ENCODE measurements at regions not wholly inside any gene's neighbourhood (a gene's known extent, or its start where the extent isn't known, plus 50 kb on each side); places are given as distances from the start of the nearest gene placed in this dataset.

DNA sequence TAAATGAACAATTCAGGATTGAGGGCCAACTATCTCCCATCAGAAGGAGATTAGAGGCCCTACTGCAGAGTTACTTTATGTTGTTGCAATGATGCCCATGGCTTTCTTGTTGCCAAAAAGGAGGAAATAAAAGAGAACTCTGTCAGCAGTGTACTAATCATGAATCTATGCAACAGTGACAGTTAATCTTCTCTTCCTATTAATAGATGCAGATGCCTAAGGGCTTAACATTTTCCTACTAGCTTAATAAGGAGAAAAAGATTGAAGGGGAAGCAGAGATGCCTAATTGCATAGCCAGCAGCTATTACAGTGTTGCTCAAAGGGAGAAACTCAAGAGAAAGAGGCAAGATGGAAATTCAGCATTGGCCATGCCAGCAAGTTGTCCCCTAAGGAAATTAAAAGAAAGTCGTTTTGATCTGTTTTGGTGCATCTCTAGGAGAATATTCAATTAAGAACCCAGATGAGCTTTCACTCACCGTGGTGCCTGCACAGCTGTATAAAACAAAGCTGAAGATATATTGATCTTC, 107.1 kb upstream of the KCNJ3 start:
- CTCF ChIA-PET, result no interaction called here
- Mint-ChIP-seq H3K4me3 (no peak overlapping the region), H3K9me3 (ENCODE audit: low read depth) (peaks cover 2% of the 10 kb centered on the region), H3K36me3 (no peaks in the 10 kb centered on the region), H3K4me1 (no peaks in the 10 kb centered on the region), H3K27ac (no peak overlapping the region), H3K27me3 (no peaks in the 10 kb centered on the region)
- ATAC-seq (no peak), DNase-seq (no peak)

GRCh38 chr2:154599189-154599588, 99.3 kb upstream of the KCNJ3 start:
- no peak overlapping the region for H3K27ac Mint-ChIP-seq
- no peak for ATAC-seq
- DNase-seq, result no peak
- peaks cover 3% of the 10 kb centered on the region for H3K9me3 Mint-ChIP-seq (ENCODE audit: low read depth)
- no peaks in the 10 kb centered on the region for H3K36me3 Mint-ChIP-seq
- no peak overlapping the region for H3K4me3 Mint-ChIP-seq
- H3K27me3 Mint-ChIP-seq, result no peaks in the 10 kb centered on the region
- CTCF ChIA-PET, result no interaction called here
- H3K4me1 Mint-ChIP-seq, result no peaks in the 10 kb centered on the region

DNA sequence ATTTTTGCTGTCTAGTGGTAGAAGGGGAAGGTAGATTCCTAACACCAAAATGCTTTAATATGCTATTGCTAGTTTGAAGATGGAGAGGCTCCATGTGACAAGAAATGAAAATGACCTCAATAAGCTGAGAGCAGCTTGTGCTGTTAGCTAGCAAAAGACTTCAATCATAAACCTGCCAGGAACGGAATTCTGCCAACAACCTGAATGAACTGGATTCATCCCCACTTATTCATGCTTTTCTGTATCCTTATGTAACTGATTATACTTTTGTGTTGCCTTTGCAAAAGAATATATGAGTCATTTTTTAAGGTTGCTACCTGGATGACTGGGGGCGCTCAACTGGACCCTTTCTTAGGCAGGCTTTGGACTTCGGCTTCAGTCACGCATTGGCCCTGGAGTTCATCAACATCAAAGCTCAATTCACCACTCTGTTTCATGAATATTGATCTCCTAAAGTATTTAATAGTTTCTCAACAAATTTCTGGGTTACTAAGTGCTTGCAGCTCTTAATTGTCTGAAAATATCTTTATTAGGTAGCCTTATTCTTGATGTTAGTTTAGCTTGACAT, 97.5 kb upstream of the KCNJ3 start:
- H3K4me1 Mint-ChIP-seq, result no peaks in the 10 kb centered on the region
- H3K27ac Mint-ChIP-seq, result no peak overlapping the region
- no peak for ATAC-seq
- no peaks in the 10 kb centered on the region for H3K27me3 Mint-ChIP-seq
- peaks cover 3% of the 10 kb centered on the region for H3K9me3 Mint-ChIP-seq (ENCODE audit: low read depth)
- CTCF ChIA-PET, result no interaction called here
- no peak overlapping the region for H3K4me3 Mint-ChIP-seq
- no peak for DNase-seq
- no peaks in the 10 kb centered on the region for H3K36me3 Mint-ChIP-seq

DNA sequence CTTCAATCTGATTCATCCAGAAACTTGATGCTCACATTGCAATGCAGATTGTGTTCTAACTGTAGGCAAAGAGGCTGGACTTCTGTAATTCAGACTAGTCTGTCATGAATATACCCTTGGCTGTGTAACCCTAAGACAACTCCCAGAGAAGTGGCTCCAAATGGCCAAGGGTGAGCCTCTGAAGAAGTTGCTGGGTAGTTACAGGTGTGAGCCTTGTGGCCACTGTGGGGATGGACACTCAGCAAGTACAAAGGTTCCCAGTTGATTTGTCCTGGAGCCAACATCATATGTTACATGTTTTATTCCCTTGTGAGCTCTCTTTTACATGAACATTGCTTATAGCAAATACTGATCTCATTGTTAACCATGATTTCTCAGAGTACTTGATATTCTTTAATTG, 94.8 kb upstream of the KCNJ3 start:
- ATAC-seq (no peak), DNase-seq (no peak)
- Mint-ChIP-seq H3K4me1 (no peaks in the 10 kb centered on the region), H3K27ac (no peak overlapping the region), H3K36me3 (no peaks in the 10 kb centered on the region), H3K9me3 (ENCODE audit: low read depth) (peaks cover 3% of the 10 kb centered on the region), H3K4me3 (no peak overlapping the region), H3K27me3 (no peaks in the 10 kb centered on the region)
- CTCF ChIA-PET, result no interaction called here

DNA sequence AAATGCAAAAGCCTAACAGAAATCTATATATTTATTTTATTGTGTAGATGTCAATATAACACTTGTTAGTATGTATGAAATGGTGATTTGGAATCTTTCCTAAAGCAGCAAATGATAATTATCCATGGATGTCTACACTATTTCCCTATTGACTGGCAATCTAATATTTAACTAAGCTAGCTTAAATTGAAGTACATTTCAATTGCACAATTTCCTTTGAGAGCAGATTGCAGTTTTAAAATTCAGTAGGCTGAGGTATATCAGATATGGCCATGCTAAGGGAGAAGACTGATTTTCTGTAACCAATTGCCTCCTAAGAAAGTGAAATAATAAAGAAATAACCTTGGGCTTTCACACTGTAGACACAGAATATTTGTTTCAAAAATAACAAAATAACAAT, 90.1 kb upstream of the KCNJ3 start:
- DNase-seq (no peak), ATAC-seq (no peak)
- CTCF ChIA-PET, result no interaction called here
- Mint-ChIP-seq H3K9me3 (ENCODE audit: low read depth) (peaks cover 1% of the 10 kb centered on the region), H3K4me1 (no peaks in the 10 kb centered on the region), H3K27me3 (no peaks in the 10 kb centered on the region), H3K4me3 (no peak overlapping the region), H3K36me3 (no peaks in the 10 kb centered on the region), H3K27ac (no peak overlapping the region)

DNA sequence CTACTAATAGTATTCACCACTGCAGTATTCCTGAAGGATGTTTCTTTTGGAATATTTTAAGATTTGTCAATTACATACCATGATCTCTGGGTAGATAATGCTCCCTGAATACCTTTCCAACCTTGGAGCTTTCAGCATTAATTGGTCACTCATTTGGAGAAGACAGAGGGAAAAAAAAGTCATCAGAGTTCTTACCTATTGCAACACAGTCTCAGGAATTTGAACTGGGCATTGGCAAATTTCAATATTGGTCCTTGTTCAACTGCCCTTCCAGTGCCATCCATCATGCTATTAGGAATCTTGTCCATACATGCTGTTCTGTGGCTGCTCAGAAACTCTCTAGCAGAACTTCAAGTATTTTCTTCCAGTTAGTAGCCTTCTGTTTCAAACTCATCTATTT, 83.6 kb upstream of the KCNJ3 start:
- Mint-ChIP-seq H3K27ac (no peak overlapping the region), H3K9me3 (ENCODE audit: low read depth) (peaks cover 4% of the 10 kb centered on the region), H3K36me3 (no peaks in the 10 kb centered on the region), H3K4me1 (no peaks in the 10 kb centered on the region), H3K4me3 (no peak overlapping the region), H3K27me3 (no peaks in the 10 kb centered on the region)
- ATAC-seq, result no peak
- no peak for DNase-seq
- CTCF ChIA-PET, result no interaction called here

- CTCF ChIA-PET, result no interaction called here
These were observed 81.8 kb upstream of the KCNJ3 start for GRCh38 chr2:154616659-154617058.

DNA sequence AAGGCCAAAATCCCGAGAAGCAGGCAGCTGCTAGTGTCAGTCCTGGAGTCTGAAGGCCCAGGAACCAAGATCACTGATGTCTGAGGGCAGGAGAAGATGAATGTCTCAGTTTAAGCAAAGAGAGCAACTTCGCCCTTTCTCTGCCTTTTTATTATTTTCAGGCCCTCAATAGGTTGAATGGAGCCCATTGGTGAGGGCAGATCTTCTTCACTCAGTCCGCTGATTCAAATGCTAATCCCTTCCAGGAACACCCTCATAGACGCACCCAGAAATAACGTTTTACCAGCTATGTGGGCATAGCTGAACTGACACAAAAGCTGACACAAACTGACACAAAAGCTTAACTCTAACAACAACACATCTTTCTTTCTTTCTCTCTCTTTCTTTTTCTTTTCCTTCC, 78.0 kb upstream of the KCNJ3 start:
- DNase-seq, result no peak
- no peak for ATAC-seq
- Mint-ChIP-seq H3K27ac (no peak overlapping the region), H3K4me1 (no peaks in the 10 kb centered on the region), H3K27me3 (no peaks in the 10 kb centered on the region), H3K4me3 (no peak overlapping the region), H3K36me3 (no peaks in the 10 kb centered on the region), H3K9me3 (ENCODE audit: low read depth) (no peaks in the 10 kb centered on the region)
- CTCF ChIA-PET, result no interaction called here

More at GRCh38 chr2:154616659-154617058, 81.8 kb upstream of the KCNJ3 start:
- Mint-ChIP-seq H3K9me3 (ENCODE audit: low read depth) (peaks cover 4% of the 10 kb centered on the region), H3K4me3 (no peak overlapping the region), H3K27me3 (no peaks in the 10 kb centered on the region), H3K36me3 (no peaks in the 10 kb centered on the region), H3K27ac (no peak overlapping the region), H3K4me1 (no peaks in the 10 kb centered on the region)
- ATAC-seq, result no peak
- DNase-seq, result no peak

DNA sequence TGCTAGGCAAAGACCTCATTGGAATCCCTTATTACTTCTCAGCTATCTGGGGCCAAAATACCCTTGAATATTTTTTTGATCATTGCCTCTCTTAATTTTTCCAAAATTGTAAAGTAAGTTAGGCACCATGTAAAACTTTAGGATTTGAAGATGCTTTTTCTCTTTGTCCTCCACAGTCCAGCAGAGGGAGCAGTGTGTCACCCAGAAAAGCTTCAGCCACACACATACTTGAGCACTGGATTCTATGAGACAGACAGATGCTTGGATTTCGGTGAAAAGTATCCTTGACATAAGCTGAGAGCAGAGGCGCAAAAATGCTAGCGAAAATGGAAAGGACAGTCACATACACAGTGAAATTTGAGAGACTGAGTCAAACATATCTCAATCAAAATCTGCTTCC, 74.7 kb upstream of the KCNJ3 start:
- Mint-ChIP-seq H3K27me3 (no peaks in the 10 kb centered on the region), H3K4me3 (no peak overlapping the region), H3K9me3 (ENCODE audit: low read depth) (no peaks in the 10 kb centered on the region), H3K36me3 (no peaks in the 10 kb centered on the region), H3K27ac (no peak overlapping the region), H3K4me1 (no peaks in the 10 kb centered on the region)
- ATAC-seq, result no peak
- CTCF ChIA-PET, result no interaction called here
- no peak for DNase-seq

GRCh38 chr2:154637456-154637855, 61.0 kb upstream of the KCNJ3 start:
- ATAC-seq (no peak), DNase-seq (no peak)
- H3K36me3 Mint-ChIP-seq, result no peaks in the 10 kb centered on the region
- H3K9me3 Mint-ChIP-seq (ENCODE audit: low read depth), result peaks cover 5% of the 10 kb centered on the region
- H3K4me1 Mint-ChIP-seq, result no peaks in the 10 kb centered on the region
- H3K27ac Mint-ChIP-seq, result no peak overlapping the region
- CTCF ChIA-PET, result no interaction called here
- H3K27me3 Mint-ChIP-seq, result no peaks in the 10 kb centered on the region
- no peak overlapping the region for H3K4me3 Mint-ChIP-seq

GRCh38 chr2:154638783-154639182, 59.7 kb upstream of the KCNJ3 start:
- peaks cover 5% of the 10 kb centered on the region for H3K9me3 Mint-ChIP-seq (ENCODE audit: low read depth)
- CTCF ChIA-PET, result no interaction called here
- no peak overlapping the region for H3K27ac Mint-ChIP-seq
- H3K4me1 Mint-ChIP-seq, result no peaks in the 10 kb centered on the region
- no peak overlapping the region for H3K4me3 Mint-ChIP-seq
- DNase-seq (no peak), ATAC-seq (no peak)
- no peaks in the 10 kb centered on the region for H3K27me3 Mint-ChIP-seq
- no peaks in the 10 kb centered on the region for H3K36me3 Mint-ChIP-seq

GRCh38 chr2:154640000-154640399, 58.5 kb upstream of the KCNJ3 start:
- Mint-ChIP-seq H3K36me3 (no peaks in the 10 kb centered on the region), H3K4me1 (no peaks in the 10 kb centered on the region), H3K27me3 (no peaks in the 10 kb centered on the region), H3K9me3 (ENCODE audit: low read depth) (peaks cover 5% of the 10 kb centered on the region), H3K4me3 (no peak overlapping the region), H3K27ac (no peak overlapping the region)
- ATAC-seq (no peak), DNase-seq (no peak)
- CTCF ChIA-PET, result no interaction called here
